Kidney epithelial cell (primary cell): ENCODE measurements at regions not wholly inside any gene's neighbourhood (a gene's known extent, or its start where the extent isn't known, plus 50 kb on each side); places are given as distances from the start of the nearest gene placed in this dataset.

ENCODE experiments used
- DNase-seq: peaks from one replicate; pipeline ENCODE4 v3.0.0-alpha.2; 2010; ENCODE audit warnings: low read depth
- H3K27me3 ChIP-seq: 2 replicates; pipeline ENCODE4 v1.6.0; 2011; ENCODE audit warnings: low read length; ENCODE audit not compliant: control insufficient read depth, insufficient read depth
- H3K36me3 ChIP-seq: 2 replicates; pipeline ENCODE4 v1.5.1; 2011; ENCODE audit warnings: low read length; ENCODE audit not compliant: control insufficient read depth, insufficient read depth
- H3K4me3 ChIP-seq: 2 replicates; pipeline ENCODE4 v1.5.1; 2011; ENCODE audit warnings: low read depth, mild to moderate bottlenecking, control low read depth, low read length
- TF ChIP-seq, protein P1 (sequence below): IDR thresholded peaks from 2 replicates; pipeline ENCODE4 v1.5.1; 2011; ENCODE audit warnings: mild to moderate bottlenecking, moderate library complexity, low read length, control low read depth, inconsistent platforms; ENCODE audit not compliant: insufficient read depth, poor library complexity, severe bottlenecking

DNA sequence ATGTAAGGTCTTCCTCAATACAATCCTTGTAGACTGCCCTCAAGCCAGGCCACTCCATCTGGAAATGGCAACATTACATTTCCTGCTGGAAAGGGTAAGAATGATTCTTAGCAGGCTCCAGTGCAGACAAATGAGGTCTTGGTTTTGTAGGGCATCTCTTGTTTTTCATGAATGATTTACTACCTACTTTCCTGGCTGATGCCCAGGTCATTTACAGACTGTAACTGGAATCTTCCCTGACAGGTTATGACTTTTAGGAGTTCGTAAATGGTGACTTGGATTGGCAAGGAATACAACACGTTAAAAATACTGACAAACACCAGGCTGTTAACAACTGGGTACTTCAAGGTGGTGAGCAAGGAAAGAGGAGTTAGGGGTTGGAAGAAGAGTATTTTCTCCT is 510.5 kb upstream of the TNC start:
- TF ChIP-seq, protein P1, sequence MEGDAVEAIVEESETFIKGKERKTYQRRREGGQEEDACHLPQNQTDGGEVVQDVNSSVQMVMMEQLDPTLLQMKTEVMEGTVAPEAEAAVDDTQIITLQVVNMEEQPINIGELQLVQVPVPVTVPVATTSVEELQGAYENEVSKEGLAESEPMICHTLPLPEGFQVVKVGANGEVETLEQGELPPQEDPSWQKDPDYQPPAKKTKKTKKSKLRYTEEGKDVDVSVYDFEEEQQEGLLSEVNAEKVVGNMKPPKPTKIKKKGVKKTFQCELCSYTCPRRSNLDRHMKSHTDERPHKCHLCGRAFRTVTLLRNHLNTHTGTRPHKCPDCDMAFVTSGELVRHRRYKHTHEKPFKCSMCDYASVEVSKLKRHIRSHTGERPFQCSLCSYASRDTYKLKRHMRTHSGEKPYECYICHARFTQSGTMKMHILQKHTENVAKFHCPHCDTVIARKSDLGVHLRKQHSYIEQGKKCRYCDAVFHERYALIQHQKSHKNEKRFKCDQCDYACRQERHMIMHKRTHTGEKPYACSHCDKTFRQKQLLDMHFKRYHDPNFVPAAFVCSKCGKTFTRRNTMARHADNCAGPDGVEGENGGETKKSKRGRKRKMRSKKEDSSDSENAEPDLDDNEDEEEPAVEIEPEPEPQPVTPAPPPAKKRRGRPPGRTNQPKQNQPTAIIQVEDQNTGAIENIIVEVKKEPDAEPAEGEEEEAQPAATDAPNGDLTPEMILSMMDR: no peak
- H3K27me3 ChIP-seq: no peaks in the 10 kb centered on the region
- no peak overlapping the region for H3K4me3 ChIP-seq
- no peak for DNase-seq
- no peaks in the 10 kb centered on the region for H3K36me3 ChIP-seq

- no peak overlapping the region for H3K4me3 ChIP-seq
- no peaks in the 10 kb centered on the region for H3K27me3 ChIP-seq
- H3K36me3 ChIP-seq: no peaks in the 10 kb centered on the region
- TF ChIP-seq, protein P1: no peak
- no peak for DNase-seq
Measured at GRCh38 chr9:115629879-115630840, 512.2 kb upstream of the TNC start.

- no peaks in the 10 kb centered on the region for H3K27me3 ChIP-seq
- H3K36me3 ChIP-seq: no peaks in the 10 kb centered on the region
- H3K4me3 ChIP-seq: no peak overlapping the region
- no peak for DNase-seq
- TF ChIP-seq, protein P1: no peak
Measured at GRCh38 chr9:115632391-115632790, 514.4 kb upstream of the TNC start.

- Histone ChIP-seq H3K36me3 (no peaks in the 10 kb centered on the region), H3K4me3 (no peak overlapping the region), H3K27me3 (no peaks in the 10 kb centered on the region)
- no peak for DNase-seq
- TF ChIP-seq, protein P1: no peak
Measured at GRCh38 chr9:115633104-115633503, 515.1 kb upstream of the TNC start.

- H3K4me3 ChIP-seq: no peak overlapping the region
- H3K27me3 ChIP-seq: no peaks in the 10 kb centered on the region
- TF ChIP-seq, protein P1: no peak
- DNase-seq: no peak
- H3K36me3 ChIP-seq: no peaks in the 10 kb centered on the region
Measured at GRCh38 chr9:115635680-115636383, 517.8 kb upstream of the PAPPA start.

DNA sequence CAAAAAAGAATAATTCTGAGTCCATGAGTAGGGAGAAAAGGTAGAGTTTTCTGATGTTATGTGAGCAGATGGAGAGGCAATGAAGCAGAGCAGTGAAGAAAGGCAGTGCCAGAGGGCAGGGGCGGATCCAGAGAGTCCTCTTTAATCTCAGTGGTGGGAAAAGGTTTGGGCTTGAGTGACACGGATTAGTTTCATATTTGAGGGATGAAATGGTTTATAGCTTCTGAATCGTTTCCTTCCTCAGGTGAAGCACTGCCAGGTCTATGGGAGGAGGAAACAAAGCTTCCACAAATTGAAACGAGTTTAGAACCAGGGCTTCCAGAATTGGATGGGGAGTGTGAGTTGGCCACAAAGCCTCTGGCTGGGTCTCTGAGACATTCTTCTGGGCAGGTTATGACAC is 517.0 kb upstream of the PAPPA start:
- Histone ChIP-seq H3K36me3 (no peaks in the 10 kb centered on the region), H3K27me3 (no peaks in the 10 kb centered on the region), H3K4me3 (no peak overlapping the region)
- TF ChIP-seq, protein P1: no peak
- no peak for DNase-seq
